ENCODE measurements at regions not wholly inside any gene's neighbourhood (a gene's known extent, or its start where the extent isn't known, plus 50 kb on each side); places are given as distances from the start of the nearest gene placed in this dataset.

DNA sequence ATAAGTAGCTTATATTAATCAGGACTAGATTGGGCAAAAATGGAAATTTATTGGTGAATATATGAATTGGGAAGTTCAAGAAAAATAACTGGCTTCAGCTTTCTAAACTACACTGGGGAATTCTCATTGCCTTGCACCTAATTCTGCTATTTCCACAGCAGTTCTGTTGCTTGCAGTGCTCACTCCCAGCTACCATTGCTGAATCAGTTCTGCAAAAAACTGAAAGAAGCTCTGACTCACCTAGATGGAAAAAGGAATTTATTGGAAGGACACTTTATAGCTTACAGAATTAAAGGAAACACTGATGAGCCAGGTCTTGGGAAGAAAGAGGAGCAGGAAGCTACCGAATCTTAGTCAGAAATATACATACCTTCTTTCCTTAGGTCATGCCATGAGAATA is 60.3 kb upstream of the ACVR1 start:
- Histone ChIP-seq H3K79me2 (ENCODE audit: insufficient read depth, low read length) (no peaks in the 10 kb centered on the region), H3K27ac (ENCODE audit: low read length) (no peak overlapping the region), H3K9me3 (ENCODE audit: insufficient read depth, low read length, severe bottlenecking) (no peaks in the 10 kb centered on the region), H3K27me3 (ENCODE audit: insufficient read depth, low read length, poor library complexity) (no peaks in the 10 kb centered on the region), H3K4me3 (ENCODE audit: low read depth in 1 of 2, low read length in 2 of 2) (no peak overlapping the region), H4K20me1 (ENCODE audit: insufficient read depth, low read length) (no peaks in the 10 kb centered on the region), H2AFZ (ENCODE audit: low read depth, low read length) (no peak overlapping the region), H3K9ac (ENCODE audit: low read depth, low read length) (no peak overlapping the region), H3K36me3 (ENCODE audit: insufficient read depth, low read length) (no peaks in the 10 kb centered on the region), H3K4me2 (ENCODE audit: insufficient read depth, low read length) (no peak overlapping the region), H3K4me1 (ENCODE audit: insufficient read depth, low read length) (no peaks in the 10 kb centered on the region)
- no peak for DNase-seq
- no peak for ATAC-seq (ENCODE audit: insufficient read depth, low read depth)
- no peak for TF ChIP-seq EZH2 (IDR thresholded peaks at IDR 0.05; ENCODE audit: borderline replicate concordance, low read depth, low read length, severe bottlenecking)
- no peak for TF ChIP-seq CTCF (IDR thresholded peaks at IDR 0.05; ENCODE audit: borderline replicate concordance, extremely low read depth, low read length, poor library complexity, severe bottlenecking)

- Histone ChIP-seq H3K9me3 (ENCODE audit: insufficient read depth, low read length, severe bottlenecking) (no peaks in the 10 kb centered on the region), H3K79me2 (ENCODE audit: insufficient read depth, low read length) (no peaks in the 10 kb centered on the region), H3K27ac (ENCODE audit: low read length) (no peak overlapping the region), H3K27me3 (ENCODE audit: insufficient read depth, low read length, poor library complexity) (no peaks in the 10 kb centered on the region), H2AFZ (ENCODE audit: low read depth, low read length) (no peak overlapping the region), H3K4me3 (ENCODE audit: low read depth in 1 of 2, low read length in 2 of 2) (no peak overlapping the region), H3K36me3 (ENCODE audit: insufficient read depth, low read length) (no peaks in the 10 kb centered on the region), H3K4me1 (ENCODE audit: insufficient read depth, low read length) (no peaks in the 10 kb centered on the region), H3K4me2 (ENCODE audit: insufficient read depth, low read length) (no peak overlapping the region), H3K9ac (ENCODE audit: low read depth, low read length) (no peak overlapping the region), H4K20me1 (ENCODE audit: insufficient read depth, low read length) (no peaks in the 10 kb centered on the region)
- ATAC-seq (ENCODE audit: insufficient read depth, low read depth) = no peak
- no peak for DNase-seq
- no peak for TF ChIP-seq CTCF (IDR thresholded peaks at IDR 0.05; ENCODE audit: borderline replicate concordance, extremely low read depth, low read length, poor library complexity, severe bottlenecking)
- TF ChIP-seq EZH2 (IDR thresholded peaks at IDR 0.05; ENCODE audit: borderline replicate concordance, low read depth, low read length, severe bottlenecking) = no peak
These were observed 59.3 kb upstream of the ACVR1 start for GRCh38 chr2:157935378-157935906.

DNA sequence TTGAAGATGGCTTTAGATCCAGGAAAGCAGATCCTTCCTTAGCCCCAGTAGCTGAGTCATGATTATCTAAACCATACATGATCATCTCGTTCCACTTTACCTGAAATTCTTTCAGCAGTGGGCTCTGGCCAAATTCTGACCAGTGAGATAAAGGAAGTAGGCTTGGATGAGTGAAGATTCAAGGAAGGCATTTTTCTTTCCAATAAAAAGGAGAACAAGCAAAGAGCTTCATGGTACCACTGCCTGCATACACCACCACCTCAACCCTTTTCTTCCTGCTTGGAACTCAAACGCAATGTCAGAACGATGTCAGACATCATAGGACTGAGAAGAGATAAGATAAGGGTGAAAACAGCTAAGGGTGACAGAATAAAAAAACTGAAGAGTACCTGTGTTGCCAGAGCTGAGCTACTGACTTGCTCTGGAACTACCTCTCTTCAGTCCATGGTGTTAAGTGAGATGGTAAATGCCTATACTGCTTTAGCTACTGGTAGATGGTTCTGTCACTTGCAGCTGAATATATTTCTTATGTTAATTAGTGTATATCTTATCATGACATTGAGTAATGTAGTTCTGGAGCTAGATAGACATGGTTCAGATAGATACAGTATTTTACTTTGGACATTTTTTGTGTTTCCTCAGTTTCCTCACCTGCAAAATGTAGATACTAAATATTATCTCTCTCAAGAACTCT is 58.7 kb upstream of the ACVR1 start:
- Histone ChIP-seq H3K4me2 (ENCODE audit: insufficient read depth, low read length) (no peak overlapping the region), H3K27me3 (ENCODE audit: insufficient read depth, low read length, poor library complexity) (no peaks in the 10 kb centered on the region)
- no peak for TF ChIP-seq CTCF (IDR thresholded peaks at IDR 0.05; ENCODE audit: borderline replicate concordance, extremely low read depth, low read length, poor library complexity, severe bottlenecking)
- no peak for TF ChIP-seq EZH2 (IDR thresholded peaks at IDR 0.05; ENCODE audit: borderline replicate concordance, low read depth, low read length, severe bottlenecking)

More for the DNA sequence above, 58.7 kb upstream of the ACVR1 start:
- ATAC-seq (ENCODE audit: insufficient read depth, low read depth) (no peak), DNase-seq (no peak)
- H3K27ac ChIP-seq (ENCODE audit: low read length) = no peak overlapping the region
- no peak overlapping the region for H3K9ac ChIP-seq (ENCODE audit: low read depth, low read length)
- no peaks in the 10 kb centered on the region for H4K20me1 ChIP-seq (ENCODE audit: insufficient read depth, low read length)
- no peaks in the 10 kb centered on the region for H3K36me3 ChIP-seq (ENCODE audit: insufficient read depth, low read length)
- H2AFZ ChIP-seq (ENCODE audit: low read depth, low read length) = no peak overlapping the region
- no peaks in the 10 kb centered on the region for H3K79me2 ChIP-seq (ENCODE audit: insufficient read depth, low read length)
- no peak overlapping the region for H3K4me3 ChIP-seq (ENCODE audit: low read depth in 1 of 2, low read length in 2 of 2)
- no peaks in the 10 kb centered on the region for H3K9me3 ChIP-seq (ENCODE audit: insufficient read depth, low read length, severe bottlenecking)
- no peaks in the 10 kb centered on the region for H3K4me1 ChIP-seq (ENCODE audit: insufficient read depth, low read length)

Measured in DND-41 (cell line).